ENCODE measurements at regions not wholly inside any gene's neighbourhood (a gene's known extent, or its start where the extent isn't known, plus 50 kb on each side); places are given as distances from the start of the nearest gene placed in this dataset.

DNA sequence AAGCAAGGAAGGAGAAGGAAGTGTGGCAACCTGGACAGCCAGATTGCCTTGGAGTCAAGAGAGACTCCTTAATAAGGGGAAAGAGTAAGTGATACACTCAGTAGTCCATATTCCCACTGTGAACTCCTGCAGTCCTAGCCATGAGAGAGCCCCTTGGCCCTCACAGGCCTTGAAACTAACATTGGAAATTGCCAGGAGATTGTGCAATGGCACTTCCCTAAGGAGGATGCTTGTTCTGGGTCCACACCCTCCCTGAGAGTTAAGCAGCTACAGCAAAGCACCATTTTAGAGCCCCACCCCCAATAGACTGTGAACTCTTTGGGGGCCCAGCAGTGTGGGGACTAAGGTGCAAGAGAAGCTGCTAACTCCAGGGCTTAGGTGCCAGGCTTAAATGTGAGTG lies 367.7 kb upstream of the CAMK1G start:
- TF ChIP-seq, protein P1, sequence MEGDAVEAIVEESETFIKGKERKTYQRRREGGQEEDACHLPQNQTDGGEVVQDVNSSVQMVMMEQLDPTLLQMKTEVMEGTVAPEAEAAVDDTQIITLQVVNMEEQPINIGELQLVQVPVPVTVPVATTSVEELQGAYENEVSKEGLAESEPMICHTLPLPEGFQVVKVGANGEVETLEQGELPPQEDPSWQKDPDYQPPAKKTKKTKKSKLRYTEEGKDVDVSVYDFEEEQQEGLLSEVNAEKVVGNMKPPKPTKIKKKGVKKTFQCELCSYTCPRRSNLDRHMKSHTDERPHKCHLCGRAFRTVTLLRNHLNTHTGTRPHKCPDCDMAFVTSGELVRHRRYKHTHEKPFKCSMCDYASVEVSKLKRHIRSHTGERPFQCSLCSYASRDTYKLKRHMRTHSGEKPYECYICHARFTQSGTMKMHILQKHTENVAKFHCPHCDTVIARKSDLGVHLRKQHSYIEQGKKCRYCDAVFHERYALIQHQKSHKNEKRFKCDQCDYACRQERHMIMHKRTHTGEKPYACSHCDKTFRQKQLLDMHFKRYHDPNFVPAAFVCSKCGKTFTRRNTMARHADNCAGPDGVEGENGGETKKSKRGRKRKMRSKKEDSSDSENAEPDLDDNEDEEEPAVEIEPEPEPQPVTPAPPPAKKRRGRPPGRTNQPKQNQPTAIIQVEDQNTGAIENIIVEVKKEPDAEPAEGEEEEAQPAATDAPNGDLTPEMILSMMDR (IDR thresholded peaks at IDR 0.05) = no peak
- TF ChIP-seq POLR2AphosphoS5 (IDR thresholded peaks at IDR 0.05) (no peak), POLR2A (IDR thresholded peaks at IDR 0.05; ENCODE audit: low read depth) (no peak)
